AG08396 (cell line): ENCODE measurements at regions not wholly inside any gene's neighbourhood (a gene's known extent, or its start where the extent isn't known, plus 50 kb on each side); places are given as distances from the start of the nearest gene placed in this dataset.
"Not testable (repeated sequence)": the region's sequence is repeated elsewhere in the genome, so short reads cannot be mapped to it uniquely, and the experiment has no call there.

ENCODE experiments used
- DNase-seq: peaks from one replicate; pipeline ENCODE4 v3.0.0; 2012; ENCODE audit warnings: low spot score, mixed read lengths

- DNase-seq = peak; percentile 45
These were observed 68.4 kb upstream of the SSBP3 start for GRCh38 chr1:54474310-54475251.

GRCh38 chr1:54471588-54471987 lies 65.4 kb upstream of the SSBP3 start:
- DNase-seq = no peak

- DNase-seq = not testable (repeated sequence)
These were observed 63.2 kb upstream of the SSBP3 start for GRCh38 chr1:54469444-54469843.

GRCh38 chr1:54468288-54469084 lies 62.3 kb upstream of the SSBP3 start:
- not testable (repeated sequence) for DNase-seq

- no peak for DNase-seq
These were observed 59.2 kb upstream of the SSBP3 start for GRCh38 chr1:54465351-54465811.

- no peak for DNase-seq
These were observed 58.4 kb upstream of the SSBP3 start for GRCh38 chr1:54464477-54465146.

- no peak for DNase-seq
These were observed 57.9 kb upstream of the SSBP3 start for GRCh38 chr1:54464031-54464476.

- DNase-seq = no peak
These were observed 57.3 kb upstream of the SSBP3 start for GRCh38 chr1:54463259-54464030.

- no peak for DNase-seq
These were observed 56.5 kb upstream of the SSBP3 start for GRCh38 chr1:54462597-54463258.

- no peak for DNase-seq
These were observed 55.8 kb upstream of the SSBP3 start for GRCh38 chr1:54461731-54462596.

GRCh38 chr1:54460861-54461387 lies 54.7 kb upstream of the SSBP3 start:
- DNase-seq = no peak

- DNase-seq = no peak
These were observed 54.2 kb upstream of the SSBP3 start for GRCh38 chr1:54460351-54460750.

GRCh38 chr1:54459726-54460191 lies 53.6 kb upstream of the SSBP3 start:
- DNase-seq = no peak

- DNase-seq = no peak
These were observed 52.9 kb upstream of the SSBP3 start for GRCh38 chr1:54459140-54459539.

GRCh38 chr1:54456921-54457529 lies 50.8 kb upstream of the SSBP3 start:
- DNase-seq = no peak

GRCh38 chr1:54456361-54456760 lies 50.2 kb upstream of the SSBP3 start:
- no peak for DNase-seq
